OCI-LY3 (cell line): ENCODE measurements at regions not wholly inside any gene's neighbourhood (a gene's known extent, or its start where the extent isn't known, plus 50 kb on each side); places are given as distances from the start of the nearest gene placed in this dataset.

ENCODE experiments used
- CTCF ChIP-seq: fragments of 200-600, 300-600 bp; sonication (generic); IDR thresholded peaks from 2 replicates; pipeline ENCODE4 v1.5.1; 2014; ENCODE audit warnings: antibody characterized with exemption, low read length, low read depth
- EZH2phosphoT487 ChIP-seq: fragments of 200-600 bp; shearing (Covaris generic); IDR thresholded peaks from 2 replicates; pipeline ENCODE4 v1.6.1; 2018; ENCODE audit warnings: antibody characterized with exemption, mixed run types, low read depth

GRCh38 chr18:6542296-6542695, 127.6 kb upstream of the L3MBTL4 start:
- TF ChIP-seq CTCF = no peak
- TF ChIP-seq EZH2phosphoT487 = no peak
